ENCODE measurements at regions not wholly inside any gene's neighbourhood (a gene's known extent, or its start where the extent isn't known, plus 50 kb on each side); places are given as distances from the start of the nearest gene placed in this dataset.

GRCh38 chr6:155520078-155520477, 64.4 kb upstream of the NOX3 start:
- TF ChIP-seq, protein P1, sequence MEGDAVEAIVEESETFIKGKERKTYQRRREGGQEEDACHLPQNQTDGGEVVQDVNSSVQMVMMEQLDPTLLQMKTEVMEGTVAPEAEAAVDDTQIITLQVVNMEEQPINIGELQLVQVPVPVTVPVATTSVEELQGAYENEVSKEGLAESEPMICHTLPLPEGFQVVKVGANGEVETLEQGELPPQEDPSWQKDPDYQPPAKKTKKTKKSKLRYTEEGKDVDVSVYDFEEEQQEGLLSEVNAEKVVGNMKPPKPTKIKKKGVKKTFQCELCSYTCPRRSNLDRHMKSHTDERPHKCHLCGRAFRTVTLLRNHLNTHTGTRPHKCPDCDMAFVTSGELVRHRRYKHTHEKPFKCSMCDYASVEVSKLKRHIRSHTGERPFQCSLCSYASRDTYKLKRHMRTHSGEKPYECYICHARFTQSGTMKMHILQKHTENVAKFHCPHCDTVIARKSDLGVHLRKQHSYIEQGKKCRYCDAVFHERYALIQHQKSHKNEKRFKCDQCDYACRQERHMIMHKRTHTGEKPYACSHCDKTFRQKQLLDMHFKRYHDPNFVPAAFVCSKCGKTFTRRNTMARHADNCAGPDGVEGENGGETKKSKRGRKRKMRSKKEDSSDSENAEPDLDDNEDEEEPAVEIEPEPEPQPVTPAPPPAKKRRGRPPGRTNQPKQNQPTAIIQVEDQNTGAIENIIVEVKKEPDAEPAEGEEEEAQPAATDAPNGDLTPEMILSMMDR (IDR thresholded peaks at IDR 0.05), result no peak
- no peak for TF ChIP-seq EZH2 (IDR thresholded peaks at IDR 0.05)

Data from neural progenitor cell (in vitro differentiated cells).